H1 (cell line): ENCODE measurements at regions not wholly inside any gene's neighbourhood (a gene's known extent, or its start where the extent isn't known, plus 50 kb on each side); places are given as distances from the start of the nearest gene placed in this dataset.

Experiments
- CTCF ChIA-PET: fragments of 300-600 bp; sonication (Branson Sonifier 250); formaldehyde crosslinking; loops from one replicate; lab custom pipeline; 2021; ENCODE audit not compliant: partially characterized antibody; lab: Charles Lee
- POLR2A ChIA-PET: fragments of 300-600 bp; sonication (Branson Sonifier 250); formaldehyde crosslinking; loops from one replicate; lab custom pipeline; 2021; ENCODE audit warnings: inconsistent platforms; ENCODE audit not compliant: partially characterized antibody; lab: Charles Lee
- DNase-seq, 2 experiments: peaks; one replicate each; pipeline versions ENCODE4 v3.0.0 to v3.0.0-alpha.2; 2010 to 2022; ENCODE audit warnings: low spot score in 2 of 2, low read depth in 1 of 2, mixed read lengths in 1 of 2
- FAIRE-seq: peaks from 2 replicates; lab custom pipeline; 2011; peaks lifted over from hg19 to GRCh38; lab: Jason Lieb, UNC
- H2AFZ ChIP-seq: 2 replicates; pipeline ENCODE4 v1.8.1; 2012; ENCODE audit warnings: low read length, inconsistent platforms
- H2AK5ac ChIP-seq: 2 replicates; pipeline ENCODE4 v1.6.1; 2013; ENCODE audit warnings: low read depth, low read length
- H2BK120ac ChIP-seq: replicated peaks from 2 replicates; pipeline ENCODE3; 2013; ENCODE audit warnings: low read depth, low read length, inconsistent platforms
- H2BK12ac ChIP-seq: 2 replicates; pipeline ENCODE4 v1.6.1; 2013; ENCODE audit warnings: low read depth, low read length
- H2BK15ac ChIP-seq: 2 replicates; pipeline ENCODE4 v1.6.1; 2013; ENCODE audit warnings: low read length
- H2BK20ac ChIP-seq: 2 replicates; pipeline ENCODE4 v1.6.1; 2013; ENCODE audit warnings: low read length
- H2BK5ac ChIP-seq: 2 replicates; pipeline ENCODE4 v1.6.1; 2013; ENCODE audit warnings: low read depth, low read length
- H3K14ac ChIP-seq: 2 replicates; pipeline ENCODE4 v1.6.1; 2013; ENCODE audit warnings: inconsistent platforms; ENCODE audit not compliant: insufficient read length
- H3K18ac ChIP-seq: 2 replicates; pipeline ENCODE4 v1.6.1; 2013; ENCODE audit warnings: low read length; ENCODE audit errors: extremely low read depth
- H3K23ac ChIP-seq: 2 replicates; pipeline ENCODE4 v1.6.1; 2013; ENCODE audit warnings: inconsistent platforms; ENCODE audit not compliant: insufficient read length
- H3K23me2 ChIP-seq: 2 replicates; pipeline ENCODE4 v1.6.1; 2013; ENCODE audit warnings: low read depth, low read length
- H3K27ac ChIP-seq: 2 replicates; pipeline ENCODE4 v1.6.1; 2011; ENCODE audit warnings: low read depth, low read length, inconsistent platforms
- H3K27me3 ChIP-seq, 4 experiments: replicated peaks in 1 of 4; 1 replicate in 1 of 4; 2 replicates in 3 of 4; pipeline versions ENCODE4 v1.6.1 to v1.8.1; 2011 to 2013; ENCODE audit warnings: low read length in 3 of 4, mild to moderate bottlenecking in 3 of 4, inconsistent platforms in 2 of 4, mixed read lengths in 2 of 4, moderate library complexity in 1 of 4; ENCODE audit not compliant: control insufficient read depth in 3 of 4, insufficient read depth in 3 of 4; ENCODE audit errors: extremely low read depth in 1 of 4
- H3K36me3 ChIP-seq, 4 experiments: 2 replicates each; pipeline versions ENCODE4 v1.6.1 to v1.8.1; 2011 to 2013; ENCODE audit warnings: mild to moderate bottlenecking in 4 of 4, low read length in 3 of 4, moderate library complexity in 2 of 4, control low read depth in 1 of 4, inconsistent platforms in 1 of 4; ENCODE audit not compliant: insufficient read depth in 4 of 4, control insufficient read depth in 2 of 4
- H3K4ac ChIP-seq: replicated peaks from 2 replicates; pipeline ENCODE3; 2013; ENCODE audit warnings: low read length, low read depth, mixed read lengths, inconsistent platforms; ENCODE audit not compliant: insufficient read length
- H3K4me1 ChIP-seq, 4 experiments: replicated peaks in 1 of 4; 1 replicate in 1 of 4; 2 replicates in 3 of 4; pipeline versions ENCODE4 v1.6.1 to v1.8.1; 2011 to 2013; ENCODE audit warnings: low read length in 3 of 4, inconsistent platforms in 2 of 4, mixed read lengths in 1 of 4; ENCODE audit not compliant: insufficient read depth in 4 of 4, control insufficient read depth in 3 of 4
- H3K4me2 ChIP-seq, 2 experiments: 2 replicates each; pipeline versions ENCODE4 v1.6.1 to v1.8.1; 2011 to 2013; ENCODE audit warnings: low read depth in 2 of 2, low read length in 2 of 2, control low read depth in 1 of 2, inconsistent platforms in 1 of 2, mild to moderate bottlenecking in 1 of 2; ENCODE audit not compliant: insufficient read depth in 1 of 2
- H3K4me3 ChIP-seq, 4 experiments: fragments of 200-600, 300-600 bp in 1 of 4; sonication (generic), shearing (Covaris generic), sonication (Bioruptor Twin) in 1 of 4; 2 replicates each; pipeline versions ENCODE4 v1.5.1 to v1.8.1; 2011 to 2016; ENCODE audit warnings: low read length in 4 of 4, low read depth in 3 of 4, control low read depth in 2 of 4, inconsistent platforms in 2 of 4, mild to moderate bottlenecking in 2 of 4, mixed read lengths in 1 of 4, moderate library complexity in 1 of 4; ENCODE audit not compliant: insufficient read depth in 2 of 4; ENCODE audit errors: extremely low read depth in 1 of 4
- H3K56ac ChIP-seq: replicated peaks from 2 replicates; pipeline ENCODE3; 2013; ENCODE audit warnings: low read depth, mild to moderate bottlenecking, mixed read lengths, low read length, inconsistent platforms; ENCODE audit not compliant: insufficient read length
- H3K79me1 ChIP-seq: 2 replicates; pipeline ENCODE4 v1.6.1; 2013; ENCODE audit warnings: low read depth, low read length, control low read depth
- H3K79me2 ChIP-seq, 2 experiments: 2 replicates each; pipeline versions ENCODE4 v1.6.1 to v1.8.1; 2012 to 2013; ENCODE audit warnings: low read length in 2 of 2, mild to moderate bottlenecking in 2 of 2, inconsistent platforms in 1 of 2; ENCODE audit not compliant: insufficient read depth in 2 of 2, control insufficient read depth in 1 of 2
- H3K9ac ChIP-seq, 4 experiments: replicated peaks in 1 of 4; 1 replicate in 1 of 4; 2 replicates in 3 of 4; pipeline versions ENCODE4 v1.6.1 to v1.8.1; 2011 to 2013; ENCODE audit warnings: low read depth in 3 of 4, low read length in 3 of 4, control low read depth in 2 of 4, mild to moderate bottlenecking in 2 of 4, moderate library complexity in 2 of 4, inconsistent platforms in 1 of 4; ENCODE audit errors: extremely low read depth in 1 of 4
- H3K9me3 ChIP-seq, 2 experiments: 2 replicates each; pipeline versions ENCODE4 v1.6.1 to v1.8.1; 2012 to 2013; ENCODE audit warnings: mild to moderate bottlenecking in 2 of 2, moderate library complexity in 2 of 2, control low read depth in 1 of 2, inconsistent platforms in 1 of 2, low read depth in 1 of 2, low read length in 1 of 2, mixed read lengths in 1 of 2; ENCODE audit not compliant: insufficient read depth in 2 of 2
- H4K20me1 ChIP-seq, 2 experiments: replicated peaks in 1 of 2; 2 replicates each; pipeline versions ENCODE3 to v1.8.1; 2011 to 2013; ENCODE audit warnings: inconsistent platforms in 2 of 2, low read length in 2 of 2, mild to moderate bottlenecking in 1 of 2; ENCODE audit not compliant: insufficient read depth in 2 of 2, control insufficient read depth in 1 of 2
- H4K5ac ChIP-seq: 2 replicates; pipeline ENCODE4 v1.6.1; 2013; ENCODE audit warnings: low read length, low read depth, mixed read lengths, inconsistent platforms; ENCODE audit not compliant: insufficient read length
- H4K8ac ChIP-seq: 2 replicates; pipeline ENCODE4 v1.8.0; 2013; ENCODE audit warnings: mild to moderate bottlenecking, moderate library complexity, low read length, inconsistent platforms; ENCODE audit not compliant: insufficient read depth; ENCODE audit errors: extremely low read depth
- H4K91ac ChIP-seq: replicated peaks from 2 replicates; pipeline ENCODE3; 2013; ENCODE audit warnings: low read length, mixed read lengths, inconsistent platforms; ENCODE audit not compliant: insufficient read length
- BACH1 ChIP-seq: IDR thresholded peaks from 2 replicates; pipeline ENCODE4 v1.6.1; 2012; ENCODE audit warnings: low read length, improper control_type of control experiment
- CBX8 ChIP-seq: fragments of 300-800, 300-1000 bp; sonication (generic); IDR thresholded peaks from 2 replicates; pipeline ENCODE4 v1.7.1; 2016; ENCODE audit warnings: low read depth, low read length, borderline replicate concordance
- GTF2F1 ChIP-seq: IDR thresholded peaks from 2 replicates; pipeline ENCODE4 v1.6.1; 2012; ENCODE audit warnings: low read depth, low read length, improper control_type of control experiment, borderline replicate concordance
- SP2 ChIP-seq: IDR thresholded peaks from 2 replicates; pipeline ENCODE4 v1.6.1; 2012; ENCODE audit warnings: mild to moderate bottlenecking, low read length, inconsistent platforms
- WGBS, 2 experiments: shearing (Covaris generic) in 1 of 2; methylation state at CpG; one replicate each; pipeline versions ENCODE4 v1.1.6 to v1.1.7; 2013 to 2015; ENCODE audit warnings: low lambda C conversion rate in 2 of 2, mixed read lengths in 2 of 2, inconsistent platforms in 1 of 2, low coverage in 1 of 2, missing lambda C conversion rate in 1 of 2; ENCODE audit not compliant: insufficient replicate concordance in 2 of 2, insufficient coverage in 1 of 2, insufficient read length in 1 of 2; ENCODE audit errors: extremely low coverage in 1 of 2, missing lambda C conversion rate in 1 of 2; 5-methylcytosine and 5-hydroxymethylcytosine counted together

DNA sequence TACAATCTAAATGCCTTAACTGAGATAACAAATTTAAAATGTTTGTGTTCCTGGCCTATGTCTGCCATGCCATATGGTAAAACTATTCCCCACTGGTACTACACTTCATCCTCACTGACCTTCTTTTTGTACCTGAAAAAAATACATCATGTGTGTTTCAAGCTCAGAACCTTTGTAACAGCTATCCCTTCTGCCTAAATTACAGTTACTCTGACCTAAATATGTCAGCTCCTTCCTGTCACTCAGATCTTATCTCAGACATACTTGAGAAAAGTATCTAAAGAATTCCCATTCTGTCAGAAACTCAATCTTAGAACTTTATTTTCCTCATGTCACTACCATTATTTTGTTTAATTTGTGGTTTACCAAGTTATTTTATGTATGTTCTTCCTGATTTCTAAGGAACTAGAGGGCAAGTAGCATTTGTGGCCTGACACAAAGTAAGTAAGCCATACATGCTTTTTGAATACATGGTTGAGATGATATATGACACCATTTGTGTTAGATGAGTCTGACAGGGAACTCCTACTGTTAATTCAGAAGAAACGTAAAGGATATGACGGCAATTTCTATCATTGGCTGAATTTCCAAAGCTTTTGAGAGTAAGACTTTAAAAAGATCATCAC, 456.5 kb upstream of the NDST3 start:
- Histone ChIP-seq H2AK5ac (no peak overlapping the region), H2BK20ac (no peak overlapping the region), H3K36me3 (no peaks in the 10 kb centered on the region), H2AFZ (no peak overlapping the region), H3K9ac (no peak overlapping the region), H3K23ac (no peak overlapping the region), H2BK5ac (no peak overlapping the region), H3K4ac (no peak overlapping the region), H3K4me3 (no peak overlapping the region), H3K23me2 (no peaks in the 10 kb centered on the region), H3K4me1 (no peaks in the 10 kb centered on the region), H3K27ac (no peak overlapping the region), H3K18ac (no peak overlapping the region), H3K4me2 (no peak overlapping the region), H2BK120ac (no peak overlapping the region), H3K79me2 (no peaks in the 10 kb centered on the region), H3K9me3 (no peaks in the 10 kb centered on the region), H4K8ac (no peak overlapping the region), H2BK12ac (no peak overlapping the region), H4K20me1 (no peaks in the 10 kb centered on the region), H3K27me3 (no peaks in the 10 kb centered on the region), H4K91ac (no peak overlapping the region), H2BK15ac (no peak overlapping the region), H3K56ac (no peak overlapping the region), H3K79me1 (no peaks in the 10 kb centered on the region), H3K14ac (no peak overlapping the region), H4K5ac (no peak overlapping the region)
- TF ChIP-seq SP2 (no peak), BACH1 (no peak), CBX8 (no peak), GTF2F1 (no peak)
- DNase-seq (no peak), FAIRE-seq (no peak)
- ChIA-PET CTCF (interaction anchor here (1.7 kb wide), 1 partner anchor 13 kb away, joined by 4 read pairs; no protein-coding TSS in a partner anchor), POLR2A (no interaction called here)
- 50% methylated on average over 2 of the region's 2 CpGs; no CpG with 5 or more reads in 1 of the 2 experiments for WGBS, 2 experiments
